IMR-90 (cell line): ENCODE measurements at regions not wholly inside any gene's neighbourhood (a gene's known extent, or its start where the extent isn't known, plus 50 kb on each side); places are given as distances from the start of the nearest gene placed in this dataset.

Experiments used
- ATAC-seq: fragments of 200-7000 bp; cut with Tn5 transposase; 2 replicates; pipeline ENCODE4 v1.9.1; 2020; ENCODE audit warnings: low read depth, mild to moderate bottlenecking, moderate library complexity
- BruUV-seq: library from RNA; stranded (reverse); fragments of 400-500 nt; replicated peaks from 2 replicates; lab custom pipeline; 2021; lab: Mats Ljungman, UMichigan
- CTCF ChIA-PET: fragments of 300-600 bp; formaldehyde crosslinking; extraction: SDS; loops from one replicate; lab custom pipeline; 2021; ENCODE audit warnings: antibody characterized with exemption; lab: Yijun Ruan, JAX
- POLR2A ChIA-PET: fragments of 300-600 bp; sonication (Branson Sonifier 250); formaldehyde crosslinking; loops from one replicate; lab custom pipeline; 2022; ENCODE audit warnings: antibody characterized with exemption; ENCODE audit not compliant: unreplicated experiment; lab: Charles Lee
- DNase-seq: peaks from one replicate; pipeline ENCODE4 v3.0.0; 2013
- H2AFZ ChIP-seq: replicated peaks from 2 replicates; pipeline ENCODE3; 2013; ENCODE audit warnings: low read length, mild to moderate bottlenecking; ENCODE audit not compliant: poor library complexity
- H2AK5ac ChIP-seq: 2 replicates; pipeline ENCODE4 v1.6.1; 2013; ENCODE audit warnings: low read depth, low read length, inconsistent platforms
- H2AK9ac ChIP-seq: replicated peaks from 2 replicates; pipeline ENCODE3; 2013; ENCODE audit warnings: mild to moderate bottlenecking, low read depth, low read length, moderate library complexity; ENCODE audit not compliant: poor library complexity
- H2BK120ac ChIP-seq: 2 replicates; pipeline ENCODE4 v1.6.1; 2013; ENCODE audit warnings: low read depth, low read length, inconsistent platforms
- H2BK15ac ChIP-seq: 3 replicates; pipeline ENCODE4 v1.6.1; 2013; ENCODE audit warnings: low read depth, low read length, inconsistent platforms
- H2BK20ac ChIP-seq: 2 replicates; pipeline ENCODE4 v1.6.1; 2013; ENCODE audit warnings: low read depth, mild to moderate bottlenecking, inconsistent platforms, low read length, moderate library complexity
- H2BK5ac ChIP-seq: 2 replicates; pipeline ENCODE4 v1.6.1; 2013; ENCODE audit warnings: mild to moderate bottlenecking, low read depth, low read length, inconsistent platforms; ENCODE audit not compliant: poor library complexity, severe bottlenecking
- H3K14ac ChIP-seq: replicated peaks from 2 replicates; pipeline ENCODE4 v1.6.1; 2013; ENCODE audit warnings: low read depth, low read length, inconsistent platforms
- H3K18ac ChIP-seq: 2 replicates; pipeline ENCODE4 v1.6.1; 2013; ENCODE audit warnings: low read depth, low read length, control low read depth
- H3K23ac ChIP-seq: 2 replicates; pipeline ENCODE4 v1.6.1; 2013; ENCODE audit warnings: low read depth, low read length, inconsistent platforms
- H3K27ac ChIP-seq: 2 replicates; pipeline ENCODE4 v1.5.1; 2013; ENCODE audit warnings: mild to moderate bottlenecking, control low read depth, low read length; ENCODE audit not compliant: insufficient read depth
- H3K27me3 ChIP-seq: 2 replicates; pipeline ENCODE4 v1.6.1; 2013; ENCODE audit warnings: low read length; ENCODE audit not compliant: control insufficient read depth, insufficient read depth
- H3K36me3 ChIP-seq: 2 replicates; pipeline ENCODE4 v1.6.1; 2013; ENCODE audit warnings: low read length, mixed read lengths; ENCODE audit not compliant: control insufficient read depth, insufficient read depth
- H3K4ac ChIP-seq: 2 replicates; pipeline ENCODE4 v1.6.1; 2013; ENCODE audit warnings: low read depth, low read length, inconsistent platforms
- H3K4me1 ChIP-seq: 2 replicates; pipeline ENCODE4 v1.6.1; 2013; ENCODE audit warnings: low read length, mixed read lengths; ENCODE audit not compliant: control insufficient read depth, insufficient read depth
- H3K4me2 ChIP-seq: 2 replicates; pipeline ENCODE4 v1.6.1; 2013; ENCODE audit warnings: low read depth, mild to moderate bottlenecking, control low read depth, low read length, moderate library complexity
- H3K4me3 ChIP-seq: 2 replicates; pipeline ENCODE4 v1.5.1; 2013; ENCODE audit warnings: low read depth, mild to moderate bottlenecking, control low read depth, low read length, moderate library complexity; ENCODE audit not compliant: insufficient read depth
- H3K56ac ChIP-seq: 2 replicates; pipeline ENCODE4 v1.6.1; 2013; ENCODE audit warnings: low read length, inconsistent platforms; ENCODE audit not compliant: insufficient read depth; ENCODE audit errors: extremely low read depth
- H3K79me1 ChIP-seq, 2 experiments: 2 replicates each; pipeline ENCODE4 v1.6.1; 2013; ENCODE audit warnings: low read length in 2 of 2, inconsistent platforms in 1 of 2, low read depth in 1 of 2
- H3K9ac ChIP-seq: 2 replicates; pipeline ENCODE4 v1.6.1; 2013; ENCODE audit warnings: low read depth, low read length, control low read depth
- H3K9me1 ChIP-seq: 2 replicates; pipeline ENCODE4 v1.6.1; 2013; ENCODE audit warnings: low read length, inconsistent platforms; ENCODE audit not compliant: insufficient read depth
- H3K9me3 ChIP-seq: 2 replicates; pipeline ENCODE4 v1.6.1; 2013; ENCODE audit warnings: low read length; ENCODE audit not compliant: control insufficient read depth, insufficient read depth
- H4K20me1 ChIP-seq: 2 replicates; pipeline ENCODE4 v1.6.1; 2013; ENCODE audit warnings: low read length, inconsistent platforms; ENCODE audit not compliant: insufficient read depth
- H4K5ac ChIP-seq: 2 replicates; pipeline ENCODE4 v1.6.1; 2013; ENCODE audit warnings: mild to moderate bottlenecking, low read depth, low read length, control low read depth
- H4K8ac ChIP-seq, 2 experiments: 2 replicates each; pipeline ENCODE4 v1.6.1; 2013; ENCODE audit warnings: low read depth in 2 of 2, low read length in 2 of 2, control low read depth in 1 of 2, inconsistent platforms in 1 of 2
- H4K91ac ChIP-seq: 2 replicates; pipeline ENCODE4 v1.6.1; 2013; ENCODE audit warnings: low read depth, low read length, inconsistent platforms; ENCODE audit not compliant: insufficient read depth
- BHLHE40 ChIP-seq: fragments of 150-350 bp; IDR thresholded peaks from 2 replicates; pipeline ENCODE4 v1.6.1; 2016; ENCODE audit warnings: mild to moderate bottlenecking, low read depth, low read length
- CEBPB ChIP-seq: IDR thresholded peaks from 2 replicates; pipeline ENCODE4 v1.6.1; 2012; ENCODE audit warnings: low read depth, low read length, improper control_type of control experiment
- CHD1 ChIP-seq: IDR thresholded peaks from 2 replicates; pipeline ENCODE4 v1.6.1; 2012; ENCODE audit warnings: low read depth, low read length, improper control_type of control experiment
- FOS ChIP-seq: fragments of 150-350 bp; IDR thresholded peaks from 2 replicates; pipeline ENCODE4 v1.6.1; 2016; ENCODE audit warnings: low read depth, low read length
- MAFK ChIP-seq: IDR thresholded peaks from 2 replicates; pipeline ENCODE4 v1.6.1; 2012; ENCODE audit warnings: low read depth, low read length, improper control_type of control experiment
- MAZ ChIP-seq: IDR thresholded peaks from 2 replicates; pipeline ENCODE4 v1.6.1; 2012; ENCODE audit warnings: low read depth, mild to moderate bottlenecking, low read length, improper control_type of control experiment, moderate library complexity, borderline replicate concordance
- MXI1 ChIP-seq: IDR thresholded peaks from 2 replicates; pipeline ENCODE4 v1.6.1; 2012; ENCODE audit warnings: low read depth, mild to moderate bottlenecking, low read length, moderate library complexity, borderline replicate concordance
- NFE2L2 ChIP-seq: fragments of 150-350 bp; IDR thresholded peaks from 2 replicates; pipeline ENCODE4 v1.6.1; 2016; ENCODE audit warnings: low read depth, mild to moderate bottlenecking, low read length
- POLR2A ChIP-seq: IDR thresholded peaks from 2 replicates; pipeline ENCODE4 v1.6.1; 2012; ENCODE audit warnings: mild to moderate bottlenecking, low read depth, low read length
- RAD21 ChIP-seq: IDR thresholded peaks from 2 replicates; pipeline ENCODE4 v1.6.1; 2012; ENCODE audit warnings: low read length, improper control_type of control experiment
- RCOR1 ChIP-seq: IDR thresholded peaks from 2 replicates; pipeline ENCODE4 v1.6.1; 2012; ENCODE audit warnings: mild to moderate bottlenecking, low read length, improper control_type of control experiment; ENCODE audit not compliant: insufficient replicate concordance
- RFX5 ChIP-seq: IDR thresholded peaks from 2 replicates; pipeline ENCODE4 v1.8.0; 2012; ENCODE audit warnings: low read depth, mild to moderate bottlenecking, low read length, moderate library complexity
- SMC3 ChIP-seq: fragments of 150-350 bp; IDR thresholded peaks from 2 replicates; pipeline ENCODE4 v1.6.1; 2016; ENCODE audit warnings: low read depth, mild to moderate bottlenecking, antibody characterized with exemption, low read length, moderate library complexity
- WGBS, 2 experiments: methylation state at CpG; one replicate each; pipeline versions ENCODE4 v1.1.5 to v1.1.7; 2013; ENCODE audit warnings: missing lambda C conversion rate in 2 of 2; ENCODE audit not compliant: insufficient read length in 1 of 2; ENCODE audit errors: extremely low coverage in 2 of 2; 5-methylcytosine and 5-hydroxymethylcytosine counted together
- dilution Hi-C: fragments of 300-500 bp; cut with HindIII; formaldehyde crosslinking; loops from one replicate; pipeline ENCODE4 v1.14.3; 2018; ENCODE audit warnings: low sequenced_read_pairs; ENCODE audit not compliant: unreplicated experiment
- in situ Hi-C: fragments of 300-500 bp; cut with MboI; formaldehyde crosslinking; loops from 3 replicates; pipeline ENCODE4 v1.14.3; 2019; ENCODE audit warnings: low sequenced_read_pairs, inconsistent platforms, mixed read lengths
- intact Hi-C: fragments of 100-400 bp; cut with micrococcal nuclease; formaldehyde crosslinking; loops from 2 replicates; pipeline ENCODE4 v1.10.0; 2022
- TF ChIP-seq, protein P1 (sequence below): fragments of 150-350 bp; IDR thresholded peaks from 2 replicates; pipeline ENCODE4 v1.6.1; 2016; ENCODE audit warnings: low read depth, mild to moderate bottlenecking, low read length, moderate library complexity, borderline replicate concordance
- TF ChIP-seq, protein P2 (sequence below): conservative IDR thresholded peaks from 2 replicates; pipeline ENCODE4 v1.5.1; 2012; ENCODE audit warnings: mild to moderate bottlenecking, low read depth, low read length, improper control_type of control experiment
- TF ChIP-seq, protein P3 (sequence below): fragments of 150-350 bp; IDR thresholded peaks from 2 replicates; pipeline ENCODE4 v1.6.1; 2017; ENCODE audit warnings: mild to moderate bottlenecking, antibody characterized with exemption, low read length, low read depth

DNA sequence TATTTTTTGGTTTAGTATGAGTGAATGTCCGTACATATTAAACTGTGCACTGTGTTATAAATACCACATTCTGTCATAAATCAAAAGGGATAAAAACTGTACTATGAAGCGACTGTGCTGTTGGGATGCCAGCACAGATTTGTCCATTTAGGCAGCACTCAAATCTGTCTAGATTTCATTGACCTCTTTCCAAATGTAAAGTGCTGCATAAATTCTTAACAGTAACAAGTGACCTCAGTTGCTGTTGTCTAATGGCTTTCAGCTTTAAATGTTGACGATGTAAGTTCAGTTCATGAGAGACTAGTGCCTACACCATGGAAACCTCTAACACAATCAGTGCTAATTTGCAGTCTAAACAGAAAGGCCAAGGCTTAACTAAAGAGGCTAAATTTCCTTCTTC is 531.4 kb upstream of the LMO3 start:
- Histone ChIP-seq H4K8ac (no peak overlapping the region), H3K4me1 (no peaks in the 10 kb centered on the region), H3K18ac (no peak overlapping the region), H2AK9ac (no peak overlapping the region), H3K14ac (no peak overlapping the region), H3K27ac (no peak overlapping the region), H4K20me1 (no peaks in the 10 kb centered on the region), H3K9me3 (peaks cover 4% of the 10 kb centered on the region), H3K27me3 (no peaks in the 10 kb centered on the region), H3K56ac (no peak overlapping the region), H2AFZ (no peak overlapping the region), H4K91ac (no peak overlapping the region), H3K4ac (no peak overlapping the region), H2BK20ac (no peak overlapping the region), H3K9me1 (no peaks in the 10 kb centered on the region), H2AK5ac (no peak overlapping the region), H3K23ac (no peak overlapping the region), H3K4me2 (no peak overlapping the region), H3K4me3 (no peak overlapping the region), H2BK15ac (no peak overlapping the region), H3K36me3 (no peaks in the 10 kb centered on the region), H2BK120ac (no peak overlapping the region), H3K79me1 (no peaks in the 10 kb centered on the region), H4K5ac (no peak overlapping the region), H2BK5ac (no peak overlapping the region), H3K9ac (no peak overlapping the region)
- POLR2A ChIA-PET, result no interaction called here
- TF ChIP-seq, protein P1, sequence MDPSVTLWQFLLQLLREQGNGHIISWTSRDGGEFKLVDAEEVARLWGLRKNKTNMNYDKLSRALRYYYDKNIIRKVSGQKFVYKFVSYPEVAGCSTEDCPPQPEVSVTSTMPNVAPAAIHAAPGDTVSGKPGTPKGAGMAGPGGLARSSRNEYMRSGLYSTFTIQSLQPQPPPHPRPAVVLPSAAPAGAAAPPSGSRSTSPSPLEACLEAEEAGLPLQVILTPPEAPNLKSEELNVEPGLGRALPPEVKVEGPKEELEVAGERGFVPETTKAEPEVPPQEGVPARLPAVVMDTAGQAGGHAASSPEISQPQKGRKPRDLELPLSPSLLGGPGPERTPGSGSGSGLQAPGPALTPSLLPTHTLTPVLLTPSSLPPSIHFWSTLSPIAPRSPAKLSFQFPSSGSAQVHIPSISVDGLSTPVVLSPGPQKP, result no peak
- TF ChIP-seq RAD21 (no peak), MAZ (no peak), SMC3 (no peak), BHLHE40 (no peak), MAFK (no peak), RCOR1 (no peak), NFE2L2 (no peak), FOS (no peak), CEBPB (no peak), CHD1 (no peak), MXI1 (no peak), POLR2A (no peak), RFX5 (no peak)
- TF ChIP-seq, protein P2, sequence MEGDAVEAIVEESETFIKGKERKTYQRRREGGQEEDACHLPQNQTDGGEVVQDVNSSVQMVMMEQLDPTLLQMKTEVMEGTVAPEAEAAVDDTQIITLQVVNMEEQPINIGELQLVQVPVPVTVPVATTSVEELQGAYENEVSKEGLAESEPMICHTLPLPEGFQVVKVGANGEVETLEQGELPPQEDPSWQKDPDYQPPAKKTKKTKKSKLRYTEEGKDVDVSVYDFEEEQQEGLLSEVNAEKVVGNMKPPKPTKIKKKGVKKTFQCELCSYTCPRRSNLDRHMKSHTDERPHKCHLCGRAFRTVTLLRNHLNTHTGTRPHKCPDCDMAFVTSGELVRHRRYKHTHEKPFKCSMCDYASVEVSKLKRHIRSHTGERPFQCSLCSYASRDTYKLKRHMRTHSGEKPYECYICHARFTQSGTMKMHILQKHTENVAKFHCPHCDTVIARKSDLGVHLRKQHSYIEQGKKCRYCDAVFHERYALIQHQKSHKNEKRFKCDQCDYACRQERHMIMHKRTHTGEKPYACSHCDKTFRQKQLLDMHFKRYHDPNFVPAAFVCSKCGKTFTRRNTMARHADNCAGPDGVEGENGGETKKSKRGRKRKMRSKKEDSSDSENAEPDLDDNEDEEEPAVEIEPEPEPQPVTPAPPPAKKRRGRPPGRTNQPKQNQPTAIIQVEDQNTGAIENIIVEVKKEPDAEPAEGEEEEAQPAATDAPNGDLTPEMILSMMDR, result no peak
- TF ChIP-seq, protein P3, sequence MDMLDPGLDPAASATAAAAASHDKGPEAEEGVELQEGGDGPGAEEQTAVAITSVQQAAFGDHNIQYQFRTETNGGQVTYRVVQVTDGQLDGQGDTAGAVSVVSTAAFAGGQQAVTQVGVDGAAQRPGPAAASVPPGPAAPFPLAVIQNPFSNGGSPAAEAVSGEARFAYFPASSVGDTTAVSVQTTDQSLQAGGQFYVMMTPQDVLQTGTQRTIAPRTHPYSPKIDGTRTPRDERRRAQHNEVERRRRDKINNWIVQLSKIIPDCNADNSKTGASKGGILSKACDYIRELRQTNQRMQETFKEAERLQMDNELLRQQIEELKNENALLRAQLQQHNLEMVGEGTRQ, result no peak
- intact Hi-C loops, result no loop called here
- ATAC-seq (no peak), DNase-seq (no peak)
- dilution Hi-C loops, result no loop called here
- no CpG with 5 or more reads among the region's 3 CpGs for WGBS, 2 experiments
- BruUV-seq, result no TSS peak
- CTCF ChIA-PET, result no interaction called here
- in situ Hi-C loops, result no loop called here
